Endothelial cell of umbilical vein (primary cell): ENCODE measurements at regions not wholly inside any gene's neighbourhood (a gene's known extent, or its start where the extent isn't known, plus 50 kb on each side); places are given as distances from the start of the nearest gene placed in this dataset.

Experiments
- BruUV-seq: library from RNA; stranded (reverse); fragments of 400-500 nt; replicated peaks from 2 replicates; lab custom pipeline; 2021; lab: Mats Ljungman, UMichigan
- CTCF ChIA-PET: fragments of 300-600, 350-600 bp; sonication (Branson Sonifier 250); formaldehyde crosslinking; loops from one replicate; lab custom pipeline; 2021; ENCODE audit warnings: antibody characterized with exemption, inconsistent platforms; lab: Charles Lee
- POLR2A ChIA-PET: fragments of 300-600, 350-600 bp; sonication (Branson Sonifier 250); formaldehyde crosslinking; loops from one replicate; lab custom pipeline; 2021; ENCODE audit warnings: antibody characterized with exemption, inconsistent platforms; lab: Charles Lee
- DNase-seq: peaks from one replicate; pipeline ENCODE4 v3.0.0-alpha.2; 2011; ENCODE audit warnings: low read depth, low spot score
- FAIRE-seq: peaks from 2 replicates; lab custom pipeline; 2011; peaks lifted over from hg19 to GRCh38; lab: Jason Lieb, UNC
- H2AFZ ChIP-seq: 2 replicates; pipeline ENCODE4 v1.6.0; 2012; ENCODE audit warnings: low read depth, low read length, control low read depth, inconsistent platforms
- H3K27ac ChIP-seq: 2 replicates; pipeline ENCODE4 v1.5.1; 2011; ENCODE audit warnings: low read depth, mild to moderate bottlenecking, control low read depth, low read length, moderate library complexity; ENCODE audit not compliant: insufficient read depth
- H3K27me3 ChIP-seq, 2 experiments: 2 replicates each; pipeline versions ENCODE4 v1.6.0 to v1.6.1; 2011; ENCODE audit warnings: low read length in 2 of 2, mixed read lengths in 1 of 2; ENCODE audit not compliant: control insufficient read depth in 2 of 2, insufficient read depth in 2 of 2
- H3K36me3 ChIP-seq, 2 experiments: 2 replicates in 1 of 2; 3 replicates in 1 of 2; pipeline ENCODE4 v1.5.1; 2011; ENCODE audit warnings: low read length in 2 of 2, mild to moderate bottlenecking in 1 of 2, moderate library complexity in 1 of 2; ENCODE audit not compliant: control insufficient read depth in 2 of 2, insufficient read depth in 2 of 2; ENCODE audit errors: extremely low read depth in 1 of 2
- H3K4me1 ChIP-seq: 3 replicates; pipeline ENCODE4 v1.5.1; 2011; ENCODE audit warnings: mild to moderate bottlenecking, low read length; ENCODE audit not compliant: control insufficient read depth, insufficient read depth; ENCODE audit errors: extremely low read depth
- H3K4me2 ChIP-seq: 2 replicates; pipeline ENCODE4 v1.6.1; 2011; ENCODE audit warnings: low read length, control low read depth, mixed read lengths; ENCODE audit not compliant: insufficient read depth
- H3K4me3 ChIP-seq, 3 experiments: fragments of 200-600 bp in 1 of 3; sonication (generic), shearing (Covaris generic) in 1 of 3; replicated peaks in 1 of 3; 2 replicates each; pipeline ENCODE4 v1.5.1; 2011 to 2016; ENCODE audit warnings: control low read depth in 3 of 3, low read length in 3 of 3, mild to moderate bottlenecking in 2 of 3, inconsistent platforms in 1 of 3, low read depth in 1 of 3, moderate library complexity in 1 of 3; ENCODE audit not compliant: insufficient read depth in 1 of 3
- H3K79me2 ChIP-seq: 2 replicates; pipeline ENCODE4 v1.6.0; 2012; ENCODE audit warnings: low read length, inconsistent platforms; ENCODE audit not compliant: control insufficient read depth, insufficient read depth
- H3K9ac ChIP-seq: replicated peaks from 2 replicates; pipeline ENCODE3; 2011; ENCODE audit warnings: low read length, control low read depth; ENCODE audit not compliant: insufficient read depth; ENCODE audit errors: extremely low read depth
- H3K9me1 ChIP-seq: replicated peaks from 3 replicates; pipeline ENCODE4 v1.6.0; 2011; ENCODE audit warnings: mild to moderate bottlenecking, low read length; ENCODE audit not compliant: control insufficient read depth, insufficient read depth; ENCODE audit errors: extremely low read depth
- H3K9me3 ChIP-seq: replicated peaks from 2 replicates; pipeline ENCODE4 v1.5.1; 2012; ENCODE audit warnings: low read length, inconsistent platforms; ENCODE audit not compliant: control insufficient read depth, insufficient read depth
- H4K20me1 ChIP-seq: replicated peaks from 2 replicates; pipeline ENCODE3; 2011; ENCODE audit warnings: mild to moderate bottlenecking, low read length; ENCODE audit not compliant: control insufficient read depth, insufficient read depth; ENCODE audit errors: extremely low read depth
- EZH2 ChIP-seq: IDR thresholded peaks from 2 replicates; pipeline ENCODE4 v1.6.1; 2012; ENCODE audit warnings: borderline replicate concordance, low read depth, mild to moderate bottlenecking, moderate library complexity, low read length, inconsistent platforms; ENCODE audit not compliant: severe bottlenecking
- FOS ChIP-seq: IDR thresholded peaks from 2 replicates; pipeline ENCODE4 v1.6.1; 2011; ENCODE audit warnings: mild to moderate bottlenecking, low read length, moderate library complexity, borderline replicate concordance; ENCODE audit not compliant: insufficient read depth
- GATA2 ChIP-seq: IDR thresholded peaks from 2 replicates; pipeline ENCODE4 v1.7.0; 2011; ENCODE audit warnings: low read depth, mild to moderate bottlenecking, moderate library complexity, mixed read lengths, low read length; ENCODE audit not compliant: insufficient read length, insufficient read depth
- JUN ChIP-seq: IDR thresholded peaks from 2 replicates; pipeline ENCODE4 v1.6.1; 2011; ENCODE audit warnings: borderline replicate concordance, low read depth; ENCODE audit not compliant: insufficient read length, insufficient read depth
- MAX ChIP-seq: IDR thresholded peaks from 2 replicates; pipeline ENCODE4 v1.6.1; 2011; ENCODE audit not compliant: insufficient read depth, insufficient read length
- MYC ChIP-seq: IDR thresholded peaks from one replicate; pipeline ENCODE4 v1.6.1; 2011; ENCODE audit warnings: mild to moderate bottlenecking, low read depth, low read length
- POLR2AphosphoS5 ChIP-seq: IDR thresholded peaks from 2 replicates; pipeline ENCODE4 v1.6.1; 2012; ENCODE audit warnings: low read depth, mild to moderate bottlenecking, control low read depth, low read length, moderate library complexity; ENCODE audit not compliant: insufficient read depth
- dilution Hi-C: fragments of 300-500 bp; cut with MboI; formaldehyde crosslinking; loops from one replicate; pipeline ENCODE4 v1.15.0; 2019; ENCODE audit warnings: low sequenced_read_pairs; ENCODE audit not compliant: extremely low pct_ligation_motif_present
- intact Hi-C: fragments of 100-400 bp; cut with micrococcal nuclease; formaldehyde crosslinking; loops from one replicate; pipeline ENCODE4 v1.10.0; 2022
- TF ChIP-seq, protein P1 (sequence below), 2 donors: IDR thresholded peaks; 1 replicate in 1 of 2; 2 replicates in 1 of 2; pipeline ENCODE4 v1.5.1; 2011; ENCODE audit warnings: low read length in 2 of 2, mild to moderate bottlenecking in 2 of 2, moderate library complexity in 2 of 2, control low read depth in 1 of 2, inconsistent platforms in 1 of 2, low read depth in 1 of 2; ENCODE audit not compliant: insufficient read depth in 1 of 2; ENCODE audit errors: extremely low read depth in 1 of 2

DNA sequence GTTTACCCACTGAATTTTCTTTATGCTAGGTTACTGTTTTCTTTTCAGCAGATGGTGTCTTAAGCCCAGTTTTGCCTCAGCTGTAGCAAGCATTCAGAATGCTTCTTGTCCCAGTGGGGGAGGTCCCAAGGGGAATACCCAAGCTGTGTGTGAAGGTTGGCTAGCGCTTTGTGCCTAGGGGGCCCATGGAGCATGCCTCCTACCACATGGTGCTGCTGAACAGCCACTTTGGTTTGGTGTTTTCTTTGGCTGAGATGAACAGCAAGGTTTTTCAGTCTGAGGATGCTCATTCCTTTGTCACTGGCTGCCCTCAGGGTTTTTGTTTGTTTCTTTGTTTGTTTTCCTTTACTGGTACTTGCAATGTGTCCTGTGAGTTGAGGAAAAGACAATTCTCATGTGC is 99.0 kb downstream of the PCDH20 start:
- no TSS peak for BruUV-seq
- Histone ChIP-seq H3K27me3 (no peaks in the 10 kb centered on the region), H3K9me1 (no peaks in the 10 kb centered on the region), H3K36me3 (no peaks in the 10 kb centered on the region), H3K9me3 (peaks cover 1% of the 10 kb centered on the region), H2AFZ (no peak overlapping the region), H3K4me1 (no peaks in the 10 kb centered on the region), H4K20me1 (no peaks in the 10 kb centered on the region), H3K4me3 (no peak overlapping the region), H3K9ac (no peak overlapping the region), H3K27ac (no peak overlapping the region), H3K4me2 (no peak overlapping the region), H3K79me2 (no peaks in the 10 kb centered on the region)
- no peak for FAIRE-seq
- dilution Hi-C loops (no loop called here), intact Hi-C loops (no loop called here)
- TF ChIP-seq FOS (no peak), GATA2 (no peak), EZH2 (no peak)
- DNase-seq = no peak
- CTCF ChIA-PET = no interaction called here
- POLR2A ChIA-PET = no interaction called here

GRCh38 chr13:61294467-61295191 is 121.0 kb downstream of the PCDH20 start:
- no peak for DNase-seq

More at GRCh38 chr13:61294467-61295191, 121.0 kb downstream of the PCDH20 start:
- intact Hi-C loops = no loop called here
- Histone ChIP-seq H3K9ac (no peak overlapping the region), H3K27ac (no peak overlapping the region), H4K20me1 (no peaks in the 10 kb centered on the region), H2AFZ (no peak overlapping the region), H3K36me3 (no peaks in the 10 kb centered on the region), H3K9me3 (peaks cover 2% of the 10 kb centered on the region), H3K79me2 (no peaks in the 10 kb centered on the region), H3K4me2 (no peak overlapping the region), H3K4me3 (no peak overlapping the region), H3K9me1 (no peaks in the 10 kb centered on the region), H3K27me3 (no peaks in the 10 kb centered on the region), H3K4me1 (no peaks in the 10 kb centered on the region)
- ChIA-PET CTCF (no interaction called here), POLR2A (no interaction called here)
- FAIRE-seq = no peak
- TF ChIP-seq MAX (no peak), MYC (no peak), GATA2 (no peak), POLR2AphosphoS5 (no peak), JUN (no peak), EZH2 (no peak)
- TF ChIP-seq, protein P1, sequence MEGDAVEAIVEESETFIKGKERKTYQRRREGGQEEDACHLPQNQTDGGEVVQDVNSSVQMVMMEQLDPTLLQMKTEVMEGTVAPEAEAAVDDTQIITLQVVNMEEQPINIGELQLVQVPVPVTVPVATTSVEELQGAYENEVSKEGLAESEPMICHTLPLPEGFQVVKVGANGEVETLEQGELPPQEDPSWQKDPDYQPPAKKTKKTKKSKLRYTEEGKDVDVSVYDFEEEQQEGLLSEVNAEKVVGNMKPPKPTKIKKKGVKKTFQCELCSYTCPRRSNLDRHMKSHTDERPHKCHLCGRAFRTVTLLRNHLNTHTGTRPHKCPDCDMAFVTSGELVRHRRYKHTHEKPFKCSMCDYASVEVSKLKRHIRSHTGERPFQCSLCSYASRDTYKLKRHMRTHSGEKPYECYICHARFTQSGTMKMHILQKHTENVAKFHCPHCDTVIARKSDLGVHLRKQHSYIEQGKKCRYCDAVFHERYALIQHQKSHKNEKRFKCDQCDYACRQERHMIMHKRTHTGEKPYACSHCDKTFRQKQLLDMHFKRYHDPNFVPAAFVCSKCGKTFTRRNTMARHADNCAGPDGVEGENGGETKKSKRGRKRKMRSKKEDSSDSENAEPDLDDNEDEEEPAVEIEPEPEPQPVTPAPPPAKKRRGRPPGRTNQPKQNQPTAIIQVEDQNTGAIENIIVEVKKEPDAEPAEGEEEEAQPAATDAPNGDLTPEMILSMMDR (IDR thresholded peaks at IDR 0.05; ENCODE audit: extremely low read depth in 1 of 2, insufficient read depth in 1 of 2, low read depth in 1 of 2, low read length in 2 of 2) = no peak
- dilution Hi-C loops = no loop called here
- no TSS peak for BruUV-seq
